ENCODE measurements at regions not wholly inside any gene's neighbourhood (a gene's known extent, or its start where the extent isn't known, plus 50 kb on each side); places are given as distances from the start of the nearest gene placed in this dataset.

DNA sequence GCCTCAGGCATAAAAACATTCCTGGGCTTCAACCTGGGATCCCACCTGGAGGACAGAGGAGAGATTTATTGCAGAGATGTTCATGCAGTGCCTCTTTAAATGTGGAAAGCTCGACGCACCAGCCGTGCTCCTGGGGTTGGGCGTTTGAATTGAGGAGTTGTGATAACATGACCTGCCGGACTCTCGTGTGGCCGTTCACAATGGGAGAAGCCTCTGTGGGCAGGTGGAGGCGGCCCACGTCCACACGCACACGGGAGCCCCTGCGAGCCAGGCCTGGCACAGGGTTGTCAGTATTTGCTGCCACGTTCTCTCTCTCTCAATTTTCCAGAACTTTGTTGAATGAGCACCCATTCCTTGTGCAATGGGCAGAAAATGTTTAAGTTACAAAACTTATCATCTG lies 58.3 kb upstream of the PPARA start:
- no peak for DNase-seq

DNA sequence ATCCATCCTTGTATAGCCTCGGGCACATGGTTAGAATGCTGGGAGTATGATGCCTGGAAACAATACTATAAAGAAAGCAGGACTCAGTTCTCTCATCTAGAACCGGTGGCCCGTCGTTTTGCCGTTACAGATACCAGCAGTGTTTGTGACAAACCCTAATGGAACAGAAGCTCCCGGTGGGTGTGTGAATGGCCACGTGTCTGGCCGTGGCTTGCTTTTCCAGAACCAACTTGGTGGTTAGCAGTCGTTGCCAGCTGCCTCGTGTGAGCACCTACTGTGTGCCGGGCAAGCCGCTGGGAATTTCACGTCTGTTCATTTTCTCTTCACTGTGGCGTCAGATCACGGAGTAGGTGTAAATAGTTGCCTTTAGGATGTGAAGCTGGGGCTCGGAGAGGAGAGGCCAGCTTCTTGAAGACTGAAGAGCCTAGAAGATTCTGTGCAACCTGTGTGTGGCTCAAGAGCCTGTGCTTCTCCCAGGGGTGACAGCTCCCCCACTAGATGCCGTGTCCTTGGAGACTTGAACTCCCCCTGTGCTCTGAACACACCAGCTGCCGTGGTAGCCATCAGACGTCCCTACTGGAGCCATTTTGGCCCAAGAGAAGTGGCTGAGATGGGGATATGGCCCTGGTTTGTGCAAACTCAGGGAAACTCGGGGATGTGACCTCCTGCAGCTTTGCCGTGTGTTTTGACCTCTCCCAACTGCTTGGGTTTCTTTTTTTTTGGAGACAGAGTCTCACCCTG lies 57.5 kb upstream of the PPARA start:
- no peak for DNase-seq

DNA sequence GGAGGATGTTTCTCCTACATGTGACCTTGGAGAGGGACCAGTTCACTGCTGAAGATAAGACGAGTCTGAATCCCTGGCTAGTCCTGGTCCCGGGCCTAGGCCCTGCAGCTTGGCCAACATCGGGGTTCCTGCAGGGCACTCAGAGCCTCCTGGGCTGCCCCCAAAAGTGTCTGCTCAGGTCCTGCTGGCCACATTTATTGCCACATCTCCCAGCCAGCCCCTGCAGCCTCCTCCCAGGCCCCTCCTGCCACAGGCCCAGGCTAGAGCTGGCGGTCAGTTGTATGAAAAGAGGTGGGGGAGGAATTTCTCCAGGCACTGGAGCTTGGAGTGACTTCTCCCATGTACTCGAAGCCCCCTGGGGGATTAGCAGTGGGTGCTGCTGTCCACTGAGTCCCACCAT lies 56.5 kb upstream of the PPARA start:
- no peak for DNase-seq

DNA sequence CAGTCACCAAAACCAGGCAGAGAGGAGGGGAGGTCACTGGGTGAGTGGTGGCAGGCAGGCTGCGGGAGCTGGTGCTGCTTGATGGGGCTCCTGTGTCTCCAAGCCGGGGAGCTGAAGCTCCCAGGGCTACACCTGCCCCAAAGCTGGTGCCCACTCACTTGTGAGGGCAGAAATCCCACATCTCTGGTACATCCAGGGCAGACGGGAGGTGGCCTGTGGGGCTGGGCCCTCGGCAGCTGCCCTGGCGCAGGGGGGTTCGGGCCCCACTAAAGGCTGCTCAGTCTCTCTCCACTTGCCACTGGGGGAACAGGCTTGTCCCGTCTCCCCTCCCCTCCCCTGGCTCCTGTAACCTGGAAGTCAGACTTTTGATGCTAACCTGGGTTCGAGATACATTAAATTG lies 55.6 kb upstream of the PPARA start:
- DNase-seq: no peak

DNA sequence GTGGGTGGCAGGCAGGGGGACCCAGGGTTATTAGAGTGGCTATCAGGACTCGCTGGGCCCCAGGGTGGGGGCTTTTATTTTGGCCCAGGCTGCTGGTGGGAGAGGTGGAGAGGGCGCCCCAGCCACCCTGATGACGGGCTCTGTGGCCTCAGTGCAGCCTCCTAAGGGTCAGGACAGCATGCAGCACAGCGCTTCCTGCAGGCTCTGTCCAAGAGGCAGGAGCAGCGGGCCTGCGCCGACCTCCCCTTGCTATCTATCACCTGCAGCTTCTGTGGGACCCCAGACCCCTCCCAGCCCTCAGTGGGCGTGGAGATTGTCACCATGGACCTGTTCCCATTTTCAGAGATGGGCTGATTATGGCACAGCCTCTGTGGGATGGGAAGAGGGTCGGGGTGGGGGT lies 54.3 kb upstream of the PPARA start:
- no peak for DNase-seq

DNA sequence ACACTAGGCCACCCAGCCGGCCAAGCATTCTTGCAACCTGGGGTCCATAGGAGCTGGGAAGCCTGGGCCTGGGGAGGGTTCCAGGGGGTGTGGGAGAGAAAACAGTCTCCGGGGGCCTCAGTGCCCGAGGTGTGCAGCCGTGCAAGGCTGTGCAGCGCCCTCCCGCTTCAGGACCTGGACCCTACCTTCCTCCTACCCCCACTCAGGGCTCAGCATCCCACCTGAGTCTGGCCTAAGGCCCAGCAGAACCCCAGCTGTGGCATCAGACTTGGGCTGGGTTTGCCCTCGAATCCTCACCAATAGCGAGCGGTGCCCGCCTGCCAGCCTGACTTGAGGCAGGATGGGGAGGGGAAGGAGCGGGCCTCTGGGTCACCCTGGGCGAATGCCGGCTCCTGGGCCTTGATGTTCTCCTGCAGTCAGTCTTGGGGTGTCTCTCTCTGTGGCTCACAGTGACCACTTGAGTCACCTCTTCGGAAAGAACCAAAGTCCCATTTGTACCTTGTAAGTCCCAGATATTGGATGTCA lies 53.6 kb upstream of the PPARA start:
- no peak for DNase-seq

DNA sequence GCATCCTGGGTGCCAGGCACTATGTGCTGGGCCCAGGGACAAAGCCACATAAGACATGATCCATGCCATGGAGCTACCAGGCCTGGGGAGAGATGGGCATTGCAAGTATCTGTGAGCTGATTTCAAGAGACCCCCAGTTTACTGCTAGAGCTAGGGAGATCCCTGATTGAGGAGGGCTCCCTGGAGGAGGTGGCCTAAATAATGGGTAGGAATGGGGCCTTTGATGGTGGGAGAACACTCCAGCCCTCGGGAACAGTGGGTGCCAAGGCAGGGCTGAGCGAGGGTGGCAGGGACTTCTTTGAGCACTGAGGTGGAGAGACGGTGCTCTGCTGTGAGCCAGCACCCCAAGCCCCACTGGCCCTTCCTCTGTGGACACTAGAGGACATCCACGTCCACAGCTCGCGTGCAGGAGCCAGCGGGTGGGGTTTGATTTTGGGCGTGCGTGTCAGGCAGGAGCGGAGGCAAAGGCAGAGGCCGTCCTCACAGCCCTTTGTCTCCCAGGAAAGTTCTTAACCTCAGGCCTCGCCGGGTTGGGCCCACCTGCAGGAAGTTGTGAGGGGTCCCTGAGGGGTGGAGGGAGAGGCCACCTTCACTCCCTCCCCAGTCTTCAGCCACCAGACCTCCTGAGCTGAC lies 52.9 kb upstream of the PPARA start:
- no peak for DNase-seq

DNA sequence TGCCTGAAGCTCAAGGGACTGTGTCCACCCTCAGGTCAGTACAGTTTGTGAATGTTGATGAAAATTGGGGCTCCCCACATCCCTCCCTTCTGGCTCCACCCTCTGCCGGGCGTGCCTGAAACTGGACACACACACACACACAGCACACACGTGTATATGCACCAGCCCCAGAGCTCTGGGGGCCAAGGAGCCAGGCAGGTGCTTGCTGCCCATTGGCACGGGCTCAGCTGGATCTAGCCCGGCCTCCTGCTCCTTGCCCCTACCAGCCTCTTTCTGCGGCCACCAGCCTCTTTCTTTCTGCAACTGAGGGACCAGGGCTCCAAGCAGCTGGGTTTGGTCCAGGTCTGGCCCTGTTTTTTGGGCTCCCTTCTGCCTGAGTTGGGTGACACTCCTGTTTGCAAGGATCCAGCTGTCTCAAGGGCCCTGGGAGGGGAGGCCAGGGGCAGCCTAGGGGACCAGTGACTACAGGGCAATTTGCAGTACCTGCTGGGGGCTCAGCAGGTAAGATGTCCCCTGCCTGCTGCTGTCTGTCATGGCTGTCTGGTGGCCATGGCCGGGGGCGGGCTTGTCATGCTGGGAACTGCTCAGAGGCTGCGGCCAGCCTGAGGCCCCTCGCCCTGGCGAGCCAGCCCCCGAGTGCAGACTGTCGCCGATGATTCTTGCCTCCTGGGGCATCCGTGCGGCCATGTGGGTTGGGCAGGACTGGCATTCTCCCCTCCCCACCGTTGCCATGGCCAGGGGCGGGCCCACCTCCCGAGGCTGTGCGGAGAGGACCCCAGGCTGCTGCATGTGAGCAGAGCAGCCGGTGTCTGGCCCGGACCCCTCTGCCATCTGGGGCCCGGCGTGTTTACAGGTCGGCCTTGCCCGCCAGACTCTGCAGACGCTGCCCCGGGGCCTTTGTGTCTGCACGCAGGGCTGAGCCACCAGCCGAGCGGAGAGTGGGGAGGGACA lies 51.5 kb upstream of the PPARA start:
- DNase-seq: no peak

DNA sequence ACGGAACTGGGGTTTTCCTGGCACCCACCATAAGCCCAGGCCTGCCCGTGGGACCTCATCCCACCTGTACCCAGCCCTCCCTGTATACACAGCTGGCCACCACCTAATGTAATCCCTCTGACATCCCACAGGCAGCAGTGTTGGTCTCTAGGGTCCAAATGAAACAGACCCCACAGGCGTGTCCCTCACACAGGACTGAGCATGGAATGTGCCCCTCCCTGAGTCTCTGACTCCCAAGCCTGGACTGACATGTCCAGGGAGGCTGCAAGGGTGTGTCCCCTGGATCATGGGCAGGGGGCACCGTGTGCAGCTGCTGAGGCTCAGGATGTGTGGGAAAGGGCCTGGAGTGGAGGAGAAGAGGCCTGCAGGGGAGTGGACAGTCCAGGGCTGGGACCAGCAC lies 50.6 kb upstream of the PPARA start:
- no peak for DNase-seq

DNA sequence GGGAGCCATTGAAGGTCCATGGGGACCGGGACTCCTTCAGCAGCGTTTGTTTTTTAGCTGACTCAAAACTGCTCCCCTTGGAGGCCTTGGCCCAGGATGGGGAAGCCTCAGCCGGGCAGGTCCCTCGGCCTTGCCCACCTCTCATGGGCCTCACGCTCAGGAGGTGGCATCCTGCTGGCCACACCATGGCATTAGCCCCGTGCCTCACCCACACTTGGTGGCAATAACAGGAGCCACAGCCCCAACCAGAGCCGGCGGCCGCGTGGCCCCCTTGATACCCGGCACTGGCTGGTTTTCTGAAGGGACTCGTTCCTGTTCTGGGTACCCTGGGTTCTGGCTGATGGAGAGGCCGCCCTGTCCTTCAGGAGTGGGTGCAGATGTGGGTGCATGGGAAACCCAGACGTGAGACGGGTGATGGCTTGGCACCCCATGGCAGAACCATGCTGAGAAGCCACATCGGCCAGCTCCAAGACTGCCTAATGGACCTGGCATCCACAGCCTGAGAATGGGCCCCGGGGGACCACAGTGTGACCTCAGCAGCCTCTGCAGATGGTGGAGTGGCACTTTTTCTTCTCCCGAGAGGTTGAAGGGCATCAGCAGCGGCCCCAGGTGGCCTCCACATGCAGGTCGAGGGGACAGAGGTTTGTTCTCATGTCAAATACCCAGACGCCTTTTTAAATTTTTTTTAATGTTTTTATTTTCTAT lies 49.8 kb upstream of the PPARA start:
- no peak for DNase-seq
